Esophagus muscularis mucosa (tissue), 4 donors: ENCODE measurements at regions not wholly inside any gene's neighbourhood (a gene's known extent, or its start where the extent isn't known, plus 50 kb on each side); places are given as distances from the start of the nearest gene placed in this dataset.

Experiments
- DNase-seq: peaks from one replicate; pipeline ENCODE4 v3.0.0-alpha.2; 2017; ENCODE audit errors: extremely low spot score
- H3K27ac ChIP-seq, 4 donors: fragments of 200-600 bp; sonication (generic); replicated peaks in 1 of 4; 1 replicate in 3 of 4; 2 replicates in 1 of 4; pipeline ENCODE4 v1.5.1; 2016 to 2019; ENCODE audit warnings: mild to moderate bottlenecking in 1 of 4
- H3K27me3 ChIP-seq, 4 donors: fragments of 200-600 bp; sonication (generic); one replicate each; pipeline versions ENCODE4 v1.5.1 to v1.6.0; 2016 to 2019
- H3K36me3 ChIP-seq, 4 donors: fragments of 200-600 bp; sonication (generic); one replicate each; pipeline ENCODE4 v1.5.1; 2016 to 2019
- H3K4me1 ChIP-seq, 4 donors: fragments of 200-600 bp; sonication (generic); one replicate each; pipeline ENCODE4 v1.5.1; 2016 to 2019
- H3K4me3 ChIP-seq, 4 donors: fragments of 200-600 bp; sonication (generic); 1 replicate in 2 of 4; 2 replicates in 2 of 4; pipeline ENCODE4 v1.5.1; 2016 to 2019; ENCODE audit warnings: mild to moderate bottlenecking in 4 of 4, moderate library complexity in 1 of 4
- H3K9me3 ChIP-seq, 4 donors: fragments of 200-600 bp; sonication (generic); 1 replicate in 3 of 4; 2 replicates in 1 of 4; pipeline ENCODE4 v1.5.1; 2016 to 2019
- EP300 ChIP-seq: sonication (generic); formaldehyde crosslinking; IDR thresholded peaks from one replicate; pipeline ENCODE4 v1.6.1; 2017; ENCODE audit warnings: antibody characterized with exemption
- POLR2A ChIP-seq: fragments of 450-650 bp; IDR thresholded peaks from one replicate; pipeline ENCODE4 v1.6.1; 2017; ENCODE audit warnings: antibody characterized with exemption, moderate library complexity, mild to moderate bottlenecking, low read depth
- POLR2AphosphoS5 ChIP-seq, 2 donors: sonication (generic); formaldehyde crosslinking; IDR thresholded peaks; one replicate each; pipeline ENCODE4 v1.6.1; 2017; ENCODE audit warnings: antibody characterized with exemption in 2 of 2
- WGBS: methylation state at CpG from one replicate; pipeline ENCODE4 v1.1.5; 2018; 5-methylcytosine and 5-hydroxymethylcytosine counted together
- intact Hi-C: fragments of 100-400 bp; cut with DNase I; formaldehyde crosslinking; loops from one replicate; pipeline ENCODE4 v1.15.1; 2023
- TF ChIP-seq, protein P1 (sequence below), 3 experiments: fragments of 200-600 bp in 2 of 3; fragments of 450-650 bp in 1 of 3; sonication (generic) in 2 of 3; IDR thresholded peaks; one replicate each; pipeline ENCODE4 v1.5.1; 2017 to 2019; ENCODE audit warnings: antibody characterized with exemption in 3 of 3, mild to moderate bottlenecking in 2 of 3, moderate library complexity in 1 of 3

DNA sequence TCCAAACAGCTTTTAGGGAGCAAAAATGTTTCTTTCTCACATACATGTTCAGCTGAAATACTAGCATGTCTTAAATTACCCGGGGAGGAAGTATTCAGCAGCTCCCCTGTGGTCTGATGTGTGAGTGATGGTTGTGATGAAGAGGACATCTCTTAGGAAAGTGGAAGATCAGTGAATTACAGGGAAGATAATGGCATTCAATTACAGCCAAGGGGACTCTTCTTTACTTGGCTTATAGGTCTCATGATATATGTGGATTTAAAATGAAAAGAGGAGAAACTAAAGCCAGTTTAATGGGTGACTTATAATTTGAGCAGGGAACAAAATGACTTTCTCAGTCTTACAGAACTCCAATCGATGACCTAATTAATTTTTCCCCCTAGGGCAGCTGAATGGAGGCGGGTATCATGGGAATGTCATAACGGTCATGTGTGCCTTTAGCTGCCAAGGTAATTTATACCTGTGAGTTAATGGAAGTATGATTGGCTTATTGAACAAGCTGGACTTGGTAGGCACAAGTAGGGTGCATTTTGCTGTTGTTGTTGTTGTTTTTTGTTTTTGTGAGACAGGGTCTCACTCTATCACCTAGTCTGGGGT is 198.8 kb downstream of the HIPK3 start:
- Histone ChIP-seq H3K27ac (no peak overlapping the region), H3K4me3 (no peak overlapping the region), H3K9me3 (no peaks in the 10 kb centered on the region), H3K27me3 (no peaks in the 10 kb centered on the region), H3K4me1 (no peaks in the 10 kb centered on the region), H3K36me3 (no peaks in the 10 kb centered on the region)
- WGBS: 82% methylated on average over 4 of the region's 4 CpGs
- TF ChIP-seq POLR2A (no peak), EP300 (no peak), POLR2AphosphoS5 (IDR thresholded peaks at IDR 0.05) (no peak)
- TF ChIP-seq, protein P1, sequence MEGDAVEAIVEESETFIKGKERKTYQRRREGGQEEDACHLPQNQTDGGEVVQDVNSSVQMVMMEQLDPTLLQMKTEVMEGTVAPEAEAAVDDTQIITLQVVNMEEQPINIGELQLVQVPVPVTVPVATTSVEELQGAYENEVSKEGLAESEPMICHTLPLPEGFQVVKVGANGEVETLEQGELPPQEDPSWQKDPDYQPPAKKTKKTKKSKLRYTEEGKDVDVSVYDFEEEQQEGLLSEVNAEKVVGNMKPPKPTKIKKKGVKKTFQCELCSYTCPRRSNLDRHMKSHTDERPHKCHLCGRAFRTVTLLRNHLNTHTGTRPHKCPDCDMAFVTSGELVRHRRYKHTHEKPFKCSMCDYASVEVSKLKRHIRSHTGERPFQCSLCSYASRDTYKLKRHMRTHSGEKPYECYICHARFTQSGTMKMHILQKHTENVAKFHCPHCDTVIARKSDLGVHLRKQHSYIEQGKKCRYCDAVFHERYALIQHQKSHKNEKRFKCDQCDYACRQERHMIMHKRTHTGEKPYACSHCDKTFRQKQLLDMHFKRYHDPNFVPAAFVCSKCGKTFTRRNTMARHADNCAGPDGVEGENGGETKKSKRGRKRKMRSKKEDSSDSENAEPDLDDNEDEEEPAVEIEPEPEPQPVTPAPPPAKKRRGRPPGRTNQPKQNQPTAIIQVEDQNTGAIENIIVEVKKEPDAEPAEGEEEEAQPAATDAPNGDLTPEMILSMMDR (IDR thresholded peaks at IDR 0.05): no peak
- intact Hi-C loops: no loop called here
- DNase-seq: no peak

DNA sequence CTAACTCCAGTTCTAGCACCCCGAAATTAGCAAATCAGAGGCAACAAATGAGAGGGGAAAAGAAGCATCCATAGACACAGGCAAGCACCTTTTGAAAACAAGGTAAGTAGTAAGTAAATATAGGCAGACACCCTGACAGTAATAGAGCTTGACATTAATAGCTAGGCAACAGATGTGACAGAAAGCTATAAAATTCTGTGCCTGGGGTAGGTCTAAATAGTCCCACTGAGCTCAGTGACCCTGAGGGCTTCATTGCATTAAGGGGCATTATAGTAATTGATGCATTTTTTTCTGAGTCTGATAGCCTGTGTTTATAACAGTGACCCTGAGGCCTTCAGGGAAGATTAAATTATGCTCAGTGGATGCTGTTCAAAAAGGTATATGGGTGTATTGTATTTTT is 197.1 kb downstream of the HIPK3 start:
- intact Hi-C loops: no loop called here
- DNase-seq: no peak
- Histone ChIP-seq H3K9me3 (no peaks in the 10 kb centered on the region), H3K4me3 (no peak overlapping the region), H3K27ac (no peak overlapping the region), H3K27me3 (no peaks in the 10 kb centered on the region), H3K36me3 (no peaks in the 10 kb centered on the region), H3K4me1 (no peaks in the 10 kb centered on the region)
- 84% methylated on average over 1 of the region's 1 CpG for WGBS
- TF ChIP-seq EP300 (no peak), POLR2A (no peak), POLR2AphosphoS5 (IDR thresholded peaks at IDR 0.05) (no peak)
- TF ChIP-seq, protein P1 (IDR thresholded peaks at IDR 0.05): no peak

DNA sequence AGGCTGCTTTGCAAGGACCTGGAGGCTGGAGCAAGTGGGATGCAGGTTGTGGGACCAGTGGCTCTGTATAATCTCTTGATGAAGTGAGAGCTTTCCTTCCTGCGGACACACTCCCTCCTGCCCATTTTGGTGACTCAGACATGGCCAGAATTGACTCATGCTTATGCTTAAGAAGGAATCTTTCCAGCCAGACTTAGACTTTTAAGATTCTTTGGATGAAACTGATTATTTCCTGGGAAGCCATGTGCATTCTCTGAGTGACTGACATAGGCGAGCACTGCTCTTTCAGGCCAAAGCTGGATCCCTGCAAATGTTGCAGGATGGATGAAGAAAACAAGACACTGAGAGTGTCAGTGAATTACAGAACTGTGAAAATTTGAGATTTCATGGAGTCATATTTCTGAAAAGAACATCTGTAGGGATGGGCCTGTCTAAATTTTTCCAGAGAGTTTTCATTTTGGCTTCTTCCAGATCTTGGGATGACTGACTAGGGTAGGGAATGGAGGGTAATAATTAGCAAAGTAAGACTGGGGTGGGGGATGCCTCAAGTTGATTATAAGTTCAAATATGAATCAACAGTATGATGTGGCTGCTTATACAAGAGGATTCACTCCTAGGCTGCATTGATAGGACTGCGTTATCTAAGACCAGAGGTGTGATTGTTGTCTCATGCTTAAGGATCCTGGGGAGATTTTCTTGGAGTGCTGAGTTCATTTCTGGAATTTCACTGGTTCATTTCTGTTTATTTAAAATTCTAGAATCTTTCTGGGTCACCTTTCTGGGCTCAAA is 195.8 kb downstream of the HIPK3 start:
- intact Hi-C loops: no loop called here

DNA sequence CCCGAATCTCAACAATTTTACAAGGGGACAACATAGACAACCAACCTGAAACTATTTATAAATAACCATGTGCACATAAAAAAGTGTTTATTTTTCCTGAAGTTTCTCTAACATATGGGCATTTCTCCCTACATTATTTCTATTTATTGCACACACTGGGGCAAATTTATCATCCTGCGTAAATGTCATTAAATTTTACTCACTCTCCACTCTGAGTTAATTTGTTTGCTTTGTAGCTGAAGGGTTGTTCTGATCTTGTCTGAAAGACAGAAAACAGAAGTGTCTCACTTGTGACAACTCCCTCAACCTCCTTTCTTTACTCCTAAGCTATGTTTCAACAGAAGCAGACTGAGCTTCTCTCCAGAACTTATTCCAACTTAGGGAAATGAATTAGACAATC is 194.2 kb downstream of the HIPK3 start:
- Histone ChIP-seq H3K27ac (no peak overlapping the region), H3K4me1 (no peaks in the 10 kb centered on the region), H3K27me3 (no peaks in the 10 kb centered on the region), H3K4me3 (no peak overlapping the region), H3K9me3 (no peaks in the 10 kb centered on the region), H3K36me3 (no peaks in the 10 kb centered on the region)
- DNase-seq: no peak
- no peak for TF ChIP-seq POLR2AphosphoS5 (IDR thresholded peaks at IDR 0.05)
- TF ChIP-seq, protein P1 (IDR thresholded peaks at IDR 0.05): no peak
- no peak for TF ChIP-seq POLR2A
- TF ChIP-seq EP300: no peak
- WGBS: 69% methylated on average over 2 of the region's 2 CpGs
- intact Hi-C loops: no loop called here

More for the DNA sequence above, 195.8 kb downstream of the HIPK3 start:
- H3K36me3 ChIP-seq: no peaks in the 10 kb centered on the region
- H3K9me3 ChIP-seq: no peaks in the 10 kb centered on the region
- no peaks in the 10 kb centered on the region for H3K27me3 ChIP-seq
- TF ChIP-seq, protein P1 (IDR thresholded peaks at IDR 0.05): no peak
- TF ChIP-seq POLR2AphosphoS5 (IDR thresholded peaks at IDR 0.05) (no peak), EP300 (no peak), POLR2A (no peak)
- 86% methylated on average over 3 of the region's 3 CpGs for WGBS
- H3K4me3 ChIP-seq: no peak overlapping the region
- no peak overlapping the region for H3K27ac ChIP-seq
- peak; percentile 60 for DNase-seq
- H3K4me1 ChIP-seq: no peaks in the 10 kb centered on the region
